Peyer's patch (tissue), 4 donors: ENCODE measurements at regions not wholly inside any gene's neighbourhood (a gene's known extent, or its start where the extent isn't known, plus 50 kb on each side); places are given as distances from the start of the nearest gene placed in this dataset.

Experiments used
- CTCF ChIP-seq, 6 experiments: fragments of 450-650 bp in 4 of 6; fragments of 200-600 bp in 2 of 6; sonication (generic) in 1 of 6; IDR thresholded peaks; one replicate each; pipeline ENCODE4 v1.5.1; 2017 to 2019; ENCODE audit warnings: antibody characterized with exemption in 6 of 6, mild to moderate bottlenecking in 3 of 6, moderate library complexity in 1 of 6
- POLR2A ChIP-seq, 2 donors: fragments of 450-650 bp; IDR thresholded peaks; one replicate each; pipeline ENCODE4 v1.5.1; 2017; ENCODE audit warnings: antibody characterized with exemption in 2 of 2, mild to moderate bottlenecking in 2 of 2, moderate library complexity in 2 of 2

GRCh38 chr1:209086486-209087192 is 496.9 kb upstream of the CAMK1G start:
- TF ChIP-seq CTCF (IDR thresholded peaks at IDR 0.05) (no peak), POLR2A (IDR thresholded peaks at IDR 0.05) (no peak)
